Neuron (in vitro differentiated cells): ENCODE measurements at regions not wholly inside any gene's neighbourhood (a gene's known extent, or its start where the extent isn't known, plus 50 kb on each side); places are given as distances from the start of the nearest gene placed in this dataset.
A peak's percentile ranks its signal among the peaks of the same experiment; 100 is the strongest.

Source experiments
- H2AFZ ChIP-seq: one replicate; pipeline ENCODE4 v1.6.1; 2013; ENCODE audit warnings: low read depth, mild to moderate bottlenecking, inconsistent platforms, low read length, moderate library complexity
- H3K27me3 ChIP-seq: one replicate; pipeline ENCODE4 v1.6.1; 2013; ENCODE audit warnings: low read length; ENCODE audit not compliant: insufficient read depth
- H3K36me3 ChIP-seq: one replicate; pipeline ENCODE4 v1.6.1; 2013; ENCODE audit warnings: low read length; ENCODE audit not compliant: insufficient read depth
- H3K4me1 ChIP-seq: one replicate; pipeline ENCODE4 v1.6.1; 2013; ENCODE audit warnings: low read length; ENCODE audit not compliant: insufficient read depth
- H3K4me3 ChIP-seq: 2 replicates; pipeline ENCODE4 v1.5.1; 2013; ENCODE audit warnings: mild to moderate bottlenecking, low read length, moderate library complexity
- H3K9me3 ChIP-seq: one replicate; pipeline ENCODE4 v1.6.1; 2013; ENCODE audit warnings: low read length

DNA sequence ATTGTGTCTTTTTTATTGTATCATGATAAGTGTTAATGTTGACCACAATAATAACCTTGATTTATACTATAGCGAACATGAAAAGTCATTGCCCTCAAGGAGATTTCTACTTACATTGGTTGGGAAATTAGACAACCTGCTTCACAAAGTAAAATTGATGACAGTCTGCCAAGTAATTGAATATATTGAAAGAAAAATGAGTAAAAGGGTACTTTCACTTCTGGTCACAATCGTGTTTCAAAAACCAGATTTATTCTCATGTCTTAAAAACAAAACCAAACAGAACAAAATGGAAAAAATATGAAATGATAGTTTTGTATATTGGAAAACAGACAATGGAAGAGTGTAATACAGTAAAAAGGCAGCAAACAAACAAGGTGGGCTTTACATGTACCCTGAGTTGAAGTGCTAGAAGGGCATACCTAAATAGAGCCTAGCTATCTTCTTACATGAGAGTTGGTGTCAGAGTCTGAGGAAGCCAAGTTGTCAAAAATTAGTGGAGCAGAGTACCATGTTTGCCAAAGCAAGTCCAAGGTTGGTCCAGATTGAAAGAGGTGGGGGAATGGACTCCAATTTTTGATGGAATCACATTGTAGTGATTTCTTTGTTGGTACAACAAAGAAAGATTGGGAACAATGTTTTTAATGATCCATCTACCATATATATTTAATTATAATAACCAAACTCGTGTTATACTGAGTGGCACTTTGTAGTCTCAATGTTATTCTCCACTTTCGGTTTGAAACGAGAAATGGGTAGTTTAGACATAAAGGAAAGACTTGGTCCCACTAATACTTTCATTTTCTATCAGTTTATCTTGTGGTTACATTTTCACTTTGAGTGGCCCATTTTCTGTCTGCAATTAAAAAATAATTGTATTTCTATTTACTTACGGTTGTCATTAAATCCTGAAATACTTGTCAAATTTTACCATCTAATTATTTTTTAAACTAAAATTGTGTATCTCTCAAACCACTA is 775.6 kb downstream of the STIM2 start:
- H3K36me3 ChIP-seq: no peaks in the 10 kb centered on the region
- H3K9me3 ChIP-seq: no peaks in the 10 kb centered on the region
- no peaks in the 10 kb centered on the region for H3K4me1 ChIP-seq
- no peak overlapping the region for H3K4me3 ChIP-seq
- no peak overlapping the region for H2AFZ ChIP-seq
- no peaks in the 10 kb centered on the region for H3K27me3 ChIP-seq

GRCh38 chr4:27638163-27638915 is 777.7 kb downstream of the STIM2 start:
- Histone ChIP-seq H3K9me3 (no peaks in the 10 kb centered on the region), H3K4me3 (no peak overlapping the region), H3K27me3 (no peaks in the 10 kb centered on the region), H2AFZ (no peak overlapping the region), H3K36me3 (no peaks in the 10 kb centered on the region), H3K4me1 (no peaks in the 10 kb centered on the region)

- no peaks in the 10 kb centered on the region for H3K27me3 ChIP-seq
- H3K36me3 ChIP-seq: no peaks in the 10 kb centered on the region
- H3K4me3 ChIP-seq: no peak overlapping the region
- H2AFZ ChIP-seq: no peak overlapping the region
- H3K4me1 ChIP-seq: no peaks in the 10 kb centered on the region
- no peaks in the 10 kb centered on the region for H3K9me3 ChIP-seq
Observed at GRCh38 chr4:27643101-27643500, 782.5 kb downstream of the STIM2 start.

DNA sequence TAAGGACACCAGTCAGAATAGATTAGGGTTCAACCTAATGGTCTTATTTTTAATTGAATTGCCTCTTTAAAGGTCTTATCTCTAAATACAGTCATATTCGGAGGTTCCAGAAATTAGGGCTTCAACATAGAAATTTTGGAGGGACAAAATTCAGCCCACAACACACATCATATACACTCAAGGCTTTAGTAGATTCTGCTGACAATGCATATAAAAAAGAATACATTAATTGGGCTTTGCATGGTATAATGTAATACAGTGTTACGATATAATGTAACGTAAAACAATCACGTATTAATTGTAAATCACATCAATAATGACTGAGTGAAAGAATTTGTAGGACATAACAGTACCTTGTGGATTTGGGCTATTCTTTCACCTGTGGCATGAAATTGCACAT is 787.8 kb downstream of the STIM2 start:
- H3K4me3 ChIP-seq: no peak overlapping the region
- H3K4me1 ChIP-seq: peaks cover 5% of the 10 kb centered on the region
- no peaks in the 10 kb centered on the region for H3K36me3 ChIP-seq
- H2AFZ ChIP-seq: no peak overlapping the region
- H3K9me3 ChIP-seq: no peaks in the 10 kb centered on the region
- H3K27me3 ChIP-seq: no peaks in the 10 kb centered on the region

- Histone ChIP-seq H3K4me3 (no peak overlapping the region), H3K4me1 (peaks cover 7% of the 10 kb centered on the region), H2AFZ (peak overlapping the region; percentile 31), H3K27me3 (no peaks in the 10 kb centered on the region), H3K36me3 (no peaks in the 10 kb centered on the region), H3K9me3 (no peaks in the 10 kb centered on the region)
Observed at GRCh38 chr4:27662426-27662825, 801.8 kb downstream of the STIM2 start.

- Histone ChIP-seq H3K36me3 (no peaks in the 10 kb centered on the region), H3K4me1 (peaks cover 13% of the 10 kb centered on the region), H3K27me3 (no peaks in the 10 kb centered on the region)
Observed at GRCh38 chr4:27666943-27667342, 806.3 kb downstream of the STIM2 start.

DNA sequence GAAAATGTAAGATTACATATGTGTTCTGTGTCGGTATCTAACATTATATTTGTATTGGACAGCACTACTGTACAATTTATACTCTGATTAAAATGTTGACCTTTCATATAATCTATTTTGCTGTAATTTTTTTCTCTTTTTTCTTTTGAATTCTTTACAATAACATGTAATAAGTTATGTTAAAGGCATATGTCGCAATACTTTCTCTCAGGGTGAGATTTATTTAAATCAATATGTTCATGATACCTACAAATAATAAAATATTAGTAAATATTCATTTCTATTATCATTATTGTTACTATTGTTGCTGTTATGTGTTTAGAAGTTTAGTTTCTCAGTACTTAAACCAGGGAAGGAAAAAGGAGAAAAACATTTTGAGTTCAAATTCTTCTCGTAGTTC is 807.4 kb downstream of the STIM2 start:
- Histone ChIP-seq H3K9me3 (no peaks in the 10 kb centered on the region), H2AFZ (no peak overlapping the region), H3K36me3 (no peaks in the 10 kb centered on the region)

More at GRCh38 chr4:27666943-27667342, 806.3 kb downstream of the STIM2 start:
- no peak overlapping the region for H3K4me3 ChIP-seq
- no peak overlapping the region for H2AFZ ChIP-seq
- H3K9me3 ChIP-seq: no peaks in the 10 kb centered on the region

GRCh38 chr4:27678027-27678426 is 817.4 kb downstream of the STIM2 start:
- Histone ChIP-seq H3K36me3 (no peaks in the 10 kb centered on the region), H2AFZ (no peak overlapping the region), H3K4me1 (peaks cover 5% of the 10 kb centered on the region), H3K27me3 (no peaks in the 10 kb centered on the region), H3K9me3 (no peaks in the 10 kb centered on the region), H3K4me3 (no peak overlapping the region)

More for the DNA sequence above, 807.4 kb downstream of the STIM2 start:
- H3K4me1 ChIP-seq: peaks cover 7% of the 10 kb centered on the region
- H3K27me3 ChIP-seq: no peaks in the 10 kb centered on the region
- H3K4me3 ChIP-seq: no peak overlapping the region

DNA sequence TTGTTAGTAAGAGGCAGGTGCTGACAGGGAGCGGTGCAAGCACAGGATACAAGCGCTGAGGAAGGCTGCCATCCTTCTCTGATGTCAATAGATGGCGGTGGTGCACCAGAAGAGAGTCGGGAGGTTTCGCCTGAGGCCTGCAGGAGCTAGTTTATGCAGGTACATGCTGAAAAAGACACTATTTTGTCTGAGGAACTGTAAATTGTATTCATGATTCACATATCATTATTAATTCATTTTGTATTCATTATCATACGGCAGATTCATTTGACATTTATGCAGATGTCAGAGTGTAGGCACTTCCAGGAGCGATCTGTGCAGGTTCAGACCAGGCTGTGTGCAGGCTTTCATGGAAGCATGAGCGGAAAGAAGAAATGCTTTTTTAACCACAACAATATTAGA is 824.0 kb downstream of the STIM2 start:
- H3K9me3 ChIP-seq: no peaks in the 10 kb centered on the region
- H3K27me3 ChIP-seq: no peaks in the 10 kb centered on the region
- H3K4me1 ChIP-seq: peaks cover 3% of the 10 kb centered on the region
- H3K4me3 ChIP-seq: no peak overlapping the region
- H2AFZ ChIP-seq: no peak overlapping the region
- no peaks in the 10 kb centered on the region for H3K36me3 ChIP-seq

GRCh38 chr4:27685091-27685490 is 824.5 kb downstream of the STIM2 start:
- no peaks in the 10 kb centered on the region for H3K36me3 ChIP-seq
- no peaks in the 10 kb centered on the region for H3K27me3 ChIP-seq
- H3K9me3 ChIP-seq: no peaks in the 10 kb centered on the region
- no peak overlapping the region for H3K4me3 ChIP-seq
- no peak overlapping the region for H2AFZ ChIP-seq
- peaks cover 3% of the 10 kb centered on the region for H3K4me1 ChIP-seq

GRCh38 chr4:27685947-27686346 is 825.3 kb downstream of the STIM2 start:
- H3K4me1 ChIP-seq: peaks cover 3% of the 10 kb centered on the region
- no peaks in the 10 kb centered on the region for H3K36me3 ChIP-seq
- H2AFZ ChIP-seq: no peak overlapping the region
- H3K27me3 ChIP-seq: no peaks in the 10 kb centered on the region
- H3K9me3 ChIP-seq: no peaks in the 10 kb centered on the region
- H3K4me3 ChIP-seq: no peak overlapping the region

- Histone ChIP-seq H3K4me3 (no peak overlapping the region), H3K36me3 (no peaks in the 10 kb centered on the region), H3K4me1 (peaks cover 6% of the 10 kb centered on the region)
Observed at GRCh38 chr4:27692158-27692557, 831.5 kb downstream of the STIM2 start.

GRCh38 chr4:27692868-27693634 is 832.4 kb downstream of the STIM2 start:
- H2AFZ ChIP-seq: no peak overlapping the region
- H3K9me3 ChIP-seq: no peaks in the 10 kb centered on the region
- H3K36me3 ChIP-seq: no peaks in the 10 kb centered on the region
- no peak overlapping the region for H3K4me3 ChIP-seq
- no peaks in the 10 kb centered on the region for H3K27me3 ChIP-seq
- peaks cover 6% of the 10 kb centered on the region for H3K4me1 ChIP-seq

More at GRCh38 chr4:27692158-27692557, 831.5 kb downstream of the STIM2 start:
- Histone ChIP-seq H3K9me3 (no peaks in the 10 kb centered on the region), H3K27me3 (no peaks in the 10 kb centered on the region), H2AFZ (no peak overlapping the region)
